ENCODE measurements at regions not wholly inside any gene's neighbourhood (a gene's known extent, or its start where the extent isn't known, plus 50 kb on each side); places are given as distances from the start of the nearest gene placed in this dataset.

DNA sequence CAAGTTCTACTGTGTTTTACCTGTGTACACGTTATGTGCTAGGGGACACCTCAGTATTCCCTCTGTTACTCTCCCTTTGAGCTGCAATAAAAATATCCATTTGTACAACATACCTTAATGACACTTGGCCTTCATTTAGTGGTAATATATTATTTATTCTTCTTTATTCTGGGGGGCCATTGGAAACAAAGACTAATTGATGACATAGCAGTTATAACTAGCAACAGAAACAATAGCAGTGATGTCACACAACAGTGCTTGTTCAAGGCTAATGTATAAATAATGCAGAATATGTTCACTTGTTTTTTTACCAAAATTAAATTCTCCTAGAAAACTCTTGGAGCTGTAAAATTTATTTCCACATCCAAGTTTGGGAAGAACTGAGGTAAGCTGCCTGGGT, 92.2 kb upstream of the FAM83B start:
- no peak for TF ChIP-seq POLR2A (IDR thresholded peaks at IDR 0.05)
- TF ChIP-seq, protein P1, sequence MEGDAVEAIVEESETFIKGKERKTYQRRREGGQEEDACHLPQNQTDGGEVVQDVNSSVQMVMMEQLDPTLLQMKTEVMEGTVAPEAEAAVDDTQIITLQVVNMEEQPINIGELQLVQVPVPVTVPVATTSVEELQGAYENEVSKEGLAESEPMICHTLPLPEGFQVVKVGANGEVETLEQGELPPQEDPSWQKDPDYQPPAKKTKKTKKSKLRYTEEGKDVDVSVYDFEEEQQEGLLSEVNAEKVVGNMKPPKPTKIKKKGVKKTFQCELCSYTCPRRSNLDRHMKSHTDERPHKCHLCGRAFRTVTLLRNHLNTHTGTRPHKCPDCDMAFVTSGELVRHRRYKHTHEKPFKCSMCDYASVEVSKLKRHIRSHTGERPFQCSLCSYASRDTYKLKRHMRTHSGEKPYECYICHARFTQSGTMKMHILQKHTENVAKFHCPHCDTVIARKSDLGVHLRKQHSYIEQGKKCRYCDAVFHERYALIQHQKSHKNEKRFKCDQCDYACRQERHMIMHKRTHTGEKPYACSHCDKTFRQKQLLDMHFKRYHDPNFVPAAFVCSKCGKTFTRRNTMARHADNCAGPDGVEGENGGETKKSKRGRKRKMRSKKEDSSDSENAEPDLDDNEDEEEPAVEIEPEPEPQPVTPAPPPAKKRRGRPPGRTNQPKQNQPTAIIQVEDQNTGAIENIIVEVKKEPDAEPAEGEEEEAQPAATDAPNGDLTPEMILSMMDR (IDR thresholded peaks at IDR 0.05): no peak

All from vagina (tissue), 2 donors.